ENCODE measurements at regions not wholly inside any gene's neighbourhood (a gene's known extent, or its start where the extent isn't known, plus 50 kb on each side); places are given as distances from the start of the nearest gene placed in this dataset.
A peak's percentile ranks its signal among the peaks of the same experiment; 100 is the strongest.
"Not testable (repeated sequence)": the region's sequence is repeated elsewhere in the genome, so short reads cannot be mapped to it uniquely, and the experiment has no call there.

GRCh38 chr4:10388146-10388545 lies 69.1 kb downstream of the ZNF518B start:
- DNase-seq = not testable (repeated sequence)

- no peak for DNase-seq
These were observed 71.2 kb downstream of the ZNF518B start for GRCh38 chr4:10385994-10386394.

- no peak for DNase-seq
These were observed 72.3 kb downstream of the ZNF518B start for GRCh38 chr4:10384974-10385373.

GRCh38 chr4:10383417-10383816 lies 73.8 kb downstream of the ZNF518B start:
- DNase-seq = no peak

- not testable (repeated sequence) for DNase-seq
These were observed 75.1 kb downstream of the ZNF518B start for GRCh38 chr4:10382171-10382570.

GRCh38 chr4:10381146-10381545 lies 76.1 kb downstream of the ZNF518B start:
- DNase-seq = no peak

GRCh38 chr4:10380735-10381134 lies 76.5 kb downstream of the ZNF518B start:
- DNase-seq = no peak

GRCh38 chr4:10371869-10372471 lies 85.3 kb downstream of the ZNF518B start:
- DNase-seq = no peak

- no peak for DNase-seq
These were observed 86.1 kb downstream of the ZNF518B start for GRCh38 chr4:10371121-10371520.

GRCh38 chr4:10369517-10369916 lies 87.7 kb downstream of the ZNF518B start:
- no peak for DNase-seq

- no peak for DNase-seq
These were observed 90.6 kb downstream of the ZNF518B start for GRCh38 chr4:10366628-10367027.

- DNase-seq = no peak
These were observed 93.0 kb downstream of the ZNF518B start for GRCh38 chr4:10364194-10364593.

GRCh38 chr4:10354746-10355145 lies 102.5 kb downstream of the ZNF518B start:
- DNase-seq = peak; percentile 91

GRCh38 chr4:10354225-10354624 lies 103.0 kb downstream of the ZNF518B start:
- DNase-seq = no peak

- DNase-seq = no peak
These were observed 104.1 kb downstream of the ZNF518B start for GRCh38 chr4:10353110-10353509.

- no peak for DNase-seq
These were observed 109.0 kb downstream of the ZNF518B start for GRCh38 chr4:10348241-10348640.

- no peak for DNase-seq
These were observed 109.4 kb downstream of the ZNF518B start for GRCh38 chr4:10347815-10348214.

GRCh38 chr4:10347281-10347795 lies 109.9 kb downstream of the ZNF518B start:
- no peak for DNase-seq

GRCh38 chr4:10346023-10346422 lies 111.2 kb downstream of the ZNF518B start:
- no peak for DNase-seq

- no peak for DNase-seq
These were observed 111.8 kb downstream of the ZNF518B start for GRCh38 chr4:10345381-10345784.

- DNase-seq = no peak
These were observed 112.4 kb downstream of the ZNF518B start for GRCh38 chr4:10344824-10345223.

GRCh38 chr4:10343656-10344055 lies 113.6 kb downstream of the ZNF518B start:
- no peak for DNase-seq

- DNase-seq = no peak
These were observed 114.4 kb downstream of the ZNF518B start for GRCh38 chr4:10342866-10343265.

GRCh38 chr4:10336471-10336870 lies 120.8 kb downstream of the ZNF518B start:
- no peak for DNase-seq

GRCh38 chr4:10335050-10335449 lies 122.2 kb downstream of the ZNF518B start:
- no peak for DNase-seq
